ENCODE measurements at regions not wholly inside any gene's neighbourhood (a gene's known extent, or its start where the extent isn't known, plus 50 kb on each side); places are given as distances from the start of the nearest gene placed in this dataset.

DNA sequence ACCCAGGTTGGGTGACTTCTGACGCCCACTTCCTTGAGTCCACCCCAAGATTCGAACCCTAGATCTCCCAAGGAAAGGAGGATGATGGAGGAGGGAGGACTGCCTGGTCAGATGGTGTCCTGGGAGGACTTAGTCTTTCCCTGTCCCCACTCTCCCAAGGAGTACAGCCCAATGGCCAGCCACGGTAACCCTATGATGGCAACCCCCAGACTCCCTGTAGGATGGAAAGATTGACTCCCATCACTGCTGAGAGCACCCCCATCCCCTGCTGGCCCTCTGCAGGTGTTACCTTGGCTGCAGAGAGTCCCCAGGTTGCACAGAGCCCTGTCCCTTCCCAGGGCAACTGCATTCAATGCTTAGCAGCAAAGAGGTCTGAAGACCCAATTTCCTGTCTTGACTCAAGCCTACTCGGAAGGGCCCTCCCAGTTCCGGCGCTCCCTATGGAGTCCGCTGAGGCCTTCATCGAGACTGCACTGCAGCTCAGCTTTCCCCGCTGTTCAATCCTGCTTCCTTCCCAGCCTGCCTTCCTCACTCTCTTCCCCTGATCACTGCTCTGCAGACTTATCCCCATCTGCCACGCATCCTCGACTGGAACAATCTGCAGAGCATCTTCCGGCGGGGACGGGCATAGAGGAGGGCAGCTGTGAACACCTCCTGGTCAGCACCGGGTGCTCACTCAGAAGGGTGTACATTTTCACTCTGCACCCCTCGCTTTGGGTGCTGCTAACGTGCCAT is 50.8 kb upstream of the OCM2 start:
- no peak for DNase-seq (ENCODE audit: low spot score)

DNA sequence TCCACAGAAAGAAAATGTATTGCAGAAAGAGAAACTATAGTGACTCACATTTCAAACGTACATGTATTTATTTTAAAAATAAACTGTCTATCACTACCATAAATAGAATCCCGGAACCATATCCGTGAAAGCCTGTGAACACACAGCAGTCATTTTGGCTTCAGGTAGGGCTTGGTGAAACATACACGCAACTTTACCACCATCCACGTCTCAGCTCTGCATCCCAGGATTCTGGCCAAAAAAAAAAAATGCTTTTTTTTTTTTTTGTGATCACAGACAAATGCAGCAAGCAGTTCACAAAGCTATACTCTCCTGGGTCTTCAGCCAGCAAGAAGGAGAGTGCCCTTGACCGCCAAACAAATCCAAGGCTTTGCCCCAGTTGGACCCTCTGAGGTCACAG is 56.8 kb upstream of the OCM2 start:
- DNase-seq (ENCODE audit: low spot score), result no peak

- no peak for DNase-seq (ENCODE audit: low spot score)
These were observed 57.6 kb upstream of the LMTK2 start for GRCh38 chr7:98049034-98049433.

- DNase-seq (ENCODE audit: low spot score), result peak; percentile 54
These were observed 55.4 kb upstream of the LMTK2 start for GRCh38 chr7:98051118-98051744.

- no peak for DNase-seq (ENCODE audit: low spot score)
These were observed 52.1 kb upstream of the LMTK2 start for GRCh38 chr7:98054585-98054984.

DNA sequence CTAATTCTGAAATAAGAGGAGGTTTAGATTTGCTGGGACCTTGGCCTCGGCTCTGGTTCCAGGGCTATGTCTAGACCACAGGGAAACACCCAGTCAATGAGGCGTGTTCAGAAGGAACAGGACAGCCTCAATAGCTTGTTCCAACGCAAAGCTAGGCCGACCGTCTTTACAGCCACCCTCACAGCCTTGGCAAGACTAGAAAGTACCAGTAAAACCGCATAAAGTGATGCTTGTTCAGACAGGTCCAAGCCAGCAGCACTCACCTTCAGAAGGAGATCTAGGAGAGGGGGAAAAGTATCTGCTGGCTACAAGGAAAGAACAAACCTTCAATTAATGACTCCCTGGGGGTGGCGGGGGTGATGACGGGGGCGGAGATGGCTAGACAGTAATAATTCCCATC is 50.1 kb upstream of the LMTK2 start:
- DNase-seq (ENCODE audit: low spot score), result no peak
